ENCODE measurements at regions not wholly inside any gene's neighbourhood (a gene's known extent, or its start where the extent isn't known, plus 50 kb on each side); places are given as distances from the start of the nearest gene placed in this dataset.

DNA sequence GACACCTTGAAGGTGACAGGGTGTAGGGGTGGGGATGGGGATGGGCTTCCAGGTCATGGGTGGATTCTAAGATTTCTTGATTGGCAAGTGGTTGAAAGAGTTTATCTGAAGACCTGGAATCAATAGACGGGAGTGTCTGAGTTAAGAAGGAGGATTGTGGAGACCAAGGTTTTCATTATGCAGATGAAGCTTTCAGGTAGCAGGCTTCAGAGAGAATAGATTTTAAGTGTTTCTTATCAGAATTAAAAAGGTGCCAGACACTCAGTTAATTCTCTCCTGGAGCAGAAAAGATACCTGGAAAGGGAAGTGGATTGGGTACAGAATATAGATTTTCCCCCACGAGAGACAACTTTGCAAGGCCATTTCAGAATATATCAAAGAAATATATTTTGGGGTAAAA, 211.7 kb upstream of the PRICKLE1 start:
- no peak for DNase-seq (ENCODE audit: low read depth, low spot score)

DNA sequence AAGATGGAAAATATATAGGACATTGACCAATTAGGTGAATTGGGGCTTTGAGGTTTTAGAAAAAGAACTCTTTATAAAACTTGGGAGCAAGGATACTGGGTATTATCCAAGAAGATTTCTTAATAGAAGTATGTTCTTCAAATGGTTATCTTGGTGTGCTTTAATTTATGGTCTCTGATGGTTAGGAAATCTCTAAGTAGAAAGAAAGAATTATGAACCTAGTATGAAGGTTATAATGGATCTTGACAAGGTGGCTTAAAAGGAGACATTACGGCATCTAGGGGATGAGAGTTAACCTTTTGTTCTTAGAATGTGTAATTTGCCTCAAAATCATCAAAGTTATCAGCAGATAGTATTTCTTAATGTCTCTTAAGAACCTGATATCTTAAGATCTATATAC, 210.4 kb upstream of the PRICKLE1 start:
- DNase-seq (ENCODE audit: low read depth, low spot score) = no peak

DNA sequence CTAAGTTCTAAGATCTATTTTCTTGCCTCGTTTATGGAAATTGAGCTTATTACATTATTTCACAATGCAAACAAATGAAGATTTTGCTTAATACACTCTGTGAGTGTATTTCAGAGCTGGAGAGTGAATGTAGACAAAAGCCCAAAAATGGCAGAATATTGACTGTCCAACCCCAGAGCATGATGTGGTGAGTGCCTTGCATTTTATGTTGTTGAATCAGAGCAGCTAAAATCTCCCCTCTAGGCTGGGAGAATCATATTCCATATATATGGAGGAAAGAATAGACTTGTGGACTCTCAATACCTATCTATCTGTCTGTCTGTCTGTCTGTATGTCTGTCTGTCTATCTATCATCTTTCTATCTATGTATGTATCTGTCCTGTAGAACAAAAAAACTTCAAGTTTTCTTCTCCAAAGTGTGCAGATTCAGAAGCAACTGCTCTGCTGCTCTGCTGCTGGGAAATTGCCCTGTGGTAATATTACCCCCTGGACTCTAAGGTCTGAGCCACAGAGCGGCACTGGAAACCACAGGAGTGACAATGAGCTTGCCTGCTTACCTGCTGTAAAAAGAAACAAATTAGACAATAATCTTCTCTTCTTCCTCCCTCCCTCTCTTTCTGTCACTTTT, 209.4 kb upstream of the PRICKLE1 start:
- no peak for DNase-seq (ENCODE audit: low read depth, low spot score)

DNA sequence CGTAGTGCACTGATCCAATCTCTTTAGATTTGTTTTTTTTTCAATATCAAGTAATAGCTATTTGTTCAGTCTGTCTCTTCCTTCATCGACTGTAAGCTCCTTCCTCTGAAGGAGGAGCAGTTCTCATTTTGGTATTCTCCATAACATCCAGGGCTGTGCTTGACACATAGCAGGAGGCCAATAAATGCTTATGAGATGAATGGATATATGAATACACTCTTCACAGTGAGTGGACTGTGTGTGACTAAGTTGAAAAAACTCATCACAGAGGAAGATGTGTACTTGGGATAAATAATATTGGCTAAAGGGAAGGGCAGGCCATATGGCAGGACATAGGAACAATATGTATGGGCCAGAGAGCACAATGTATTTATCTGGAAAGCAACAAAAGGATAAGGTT, 205.3 kb upstream of the PRICKLE1 start:
- no peak for DNase-seq (ENCODE audit: low read depth, low spot score)

DNA sequence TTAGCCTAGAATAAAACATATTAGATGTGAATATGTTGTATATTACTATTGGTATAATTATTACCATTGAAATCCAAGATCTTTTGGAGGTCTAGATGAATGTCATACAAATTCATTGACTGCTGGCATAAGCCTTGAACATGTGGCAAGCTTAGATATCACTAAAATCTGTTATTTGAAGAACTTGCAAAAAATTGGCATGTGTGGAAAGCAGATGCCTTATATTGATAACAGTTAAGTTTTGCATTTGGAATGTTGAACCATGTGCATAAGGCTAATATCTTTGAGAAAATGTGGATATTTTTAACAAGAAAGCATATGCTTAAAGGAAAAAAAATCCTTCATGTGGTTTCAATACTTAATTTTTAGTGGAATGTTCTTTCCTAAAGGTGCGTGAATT, 203.6 kb upstream of the PRICKLE1 start:
- no peak for DNase-seq (ENCODE audit: low read depth, low spot score)

DNA sequence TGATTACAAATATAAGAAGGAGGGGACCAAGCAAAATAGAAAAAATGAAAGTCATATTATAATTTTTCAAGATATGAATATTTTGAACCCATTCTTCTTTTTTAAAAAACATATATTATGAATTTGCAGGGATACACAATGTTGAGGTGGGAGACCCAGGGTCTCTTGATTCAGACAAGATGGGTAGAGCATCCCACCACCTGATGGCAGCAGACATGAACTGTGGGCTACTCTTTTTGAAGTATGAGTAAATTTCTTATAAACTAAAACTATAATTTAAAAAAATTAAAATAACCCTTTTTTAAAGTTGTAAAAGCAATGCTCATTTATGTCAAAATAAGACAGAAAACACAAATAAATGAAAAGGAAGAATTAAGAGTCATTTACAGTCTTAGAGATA, 202.7 kb upstream of the PRICKLE1 start:
- no peak for DNase-seq (ENCODE audit: low read depth, low spot score)

DNA sequence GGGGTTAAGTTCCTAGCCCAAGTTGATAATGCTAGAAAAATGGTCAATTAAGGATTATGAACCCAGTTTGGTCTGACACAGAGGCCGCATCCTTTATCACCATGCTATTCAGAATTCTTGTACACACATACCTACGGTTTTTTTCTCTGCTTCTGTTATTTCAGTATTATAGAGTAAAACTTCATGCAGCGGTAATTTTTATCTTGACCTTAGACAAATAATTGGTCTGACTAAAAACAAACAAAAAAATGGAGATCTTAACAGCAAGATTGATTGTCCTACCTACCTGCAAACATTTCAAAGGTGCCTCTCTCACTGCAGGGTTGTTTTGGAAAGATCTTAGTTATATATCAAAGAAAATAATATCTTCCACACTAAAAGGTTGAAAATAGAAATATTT, 201.9 kb upstream of the PRICKLE1 start:
- no peak for DNase-seq (ENCODE audit: low read depth, low spot score)

DNA sequence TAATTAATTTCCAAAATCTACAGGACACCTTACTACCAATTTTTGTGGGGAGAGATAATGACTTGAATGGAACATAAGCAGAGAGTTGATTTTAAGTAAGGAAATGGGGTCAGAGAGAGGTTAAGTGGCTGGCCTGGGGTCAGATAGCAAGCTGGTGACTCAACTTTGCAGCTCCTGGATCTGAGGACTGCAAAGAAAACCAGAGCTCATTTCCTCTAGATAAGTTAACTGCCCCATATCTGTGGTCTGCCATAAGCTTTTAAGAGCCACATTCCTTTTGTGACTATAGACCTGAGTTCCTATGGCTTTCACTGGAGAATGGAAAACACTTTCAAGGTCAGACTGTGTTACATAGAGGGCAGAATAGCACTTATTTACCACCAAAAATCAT, 201.2 kb upstream of the PRICKLE1 start:
- DNase-seq (ENCODE audit: low read depth, low spot score) = no peak

DNA sequence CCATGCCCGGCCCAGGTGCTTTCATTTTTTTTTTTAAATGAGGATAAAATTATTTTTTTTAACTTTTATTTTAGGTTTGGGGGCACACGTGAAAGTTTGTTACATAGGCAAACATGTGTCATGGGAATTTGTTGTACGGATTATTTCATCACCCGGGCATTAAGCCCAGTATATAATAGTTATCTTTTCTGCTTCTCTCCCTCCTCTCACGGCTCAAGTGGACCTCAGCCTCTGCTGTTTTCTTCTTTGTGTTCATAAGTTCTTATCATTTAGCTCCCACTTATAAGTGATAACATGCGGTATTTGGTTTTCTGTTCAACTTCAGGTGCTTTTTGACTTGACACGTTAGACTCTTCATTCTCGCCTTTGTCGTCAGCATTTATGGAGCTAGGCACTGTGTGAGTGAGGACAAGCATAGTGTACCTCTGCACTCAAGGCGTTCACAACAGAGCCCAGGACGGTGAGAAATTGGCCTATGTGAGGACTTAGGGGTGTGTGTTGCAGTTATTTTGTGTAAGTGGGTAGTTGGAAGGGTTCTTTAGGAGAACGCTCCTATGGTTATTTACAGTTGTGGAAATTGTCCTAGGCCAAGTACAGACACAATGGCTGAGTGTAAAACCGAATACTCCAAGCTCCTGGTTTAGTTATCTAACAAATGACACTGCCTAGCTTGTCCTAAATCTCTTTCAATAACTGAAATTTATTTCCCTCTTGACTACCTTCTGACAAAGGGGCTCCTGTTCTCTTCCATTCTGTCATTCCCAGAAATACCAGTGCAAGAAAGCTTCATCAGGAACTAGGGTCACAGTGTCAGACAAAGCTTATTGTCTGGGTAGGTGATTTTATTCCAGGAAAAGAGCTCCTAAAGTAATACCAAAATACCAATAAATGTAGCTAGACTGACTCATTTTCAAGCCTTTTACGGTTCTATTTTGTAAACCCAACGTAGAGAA, 200.5 kb upstream of the PRICKLE1 start:
- DNase-seq (ENCODE audit: low read depth, low spot score) = no peak

DNA sequence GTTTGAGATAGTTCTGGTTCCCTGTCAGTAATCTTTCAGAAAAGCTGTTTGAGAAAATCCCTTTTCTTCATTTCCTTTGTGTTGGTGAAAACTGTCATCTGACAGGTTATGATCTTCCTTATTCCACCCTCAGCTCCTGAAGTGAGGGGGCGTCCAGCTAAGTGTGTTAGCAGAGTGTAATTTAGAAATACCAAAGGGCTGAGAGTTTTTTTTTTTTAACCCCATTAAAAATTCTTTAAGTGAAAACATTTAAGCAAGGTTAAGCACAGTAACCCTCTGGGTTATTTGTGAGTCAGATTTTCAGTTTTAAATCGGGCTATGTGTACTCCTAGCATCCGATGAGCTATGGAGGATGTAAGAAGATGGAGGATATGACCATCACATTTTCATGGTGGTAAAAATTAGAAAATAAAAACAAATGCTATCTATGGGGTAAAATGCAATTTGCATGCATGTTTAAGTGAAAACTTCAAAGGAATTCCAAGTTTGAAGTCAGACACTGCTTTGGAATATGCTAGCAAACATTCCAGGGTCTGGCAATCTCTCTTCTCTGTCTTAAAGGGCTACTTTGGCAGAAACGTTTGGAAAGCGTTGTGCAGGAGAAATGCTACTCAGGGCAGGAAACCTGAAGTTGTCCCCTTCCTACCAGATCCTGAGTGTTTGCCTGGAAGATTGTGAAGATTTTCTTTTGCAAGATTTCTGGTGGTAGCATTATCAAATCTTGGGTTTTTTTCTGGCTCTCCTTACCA, 197.0 kb upstream of the PRICKLE1 start:
- no peak for DNase-seq (ENCODE audit: low read depth, low spot score)

DNA sequence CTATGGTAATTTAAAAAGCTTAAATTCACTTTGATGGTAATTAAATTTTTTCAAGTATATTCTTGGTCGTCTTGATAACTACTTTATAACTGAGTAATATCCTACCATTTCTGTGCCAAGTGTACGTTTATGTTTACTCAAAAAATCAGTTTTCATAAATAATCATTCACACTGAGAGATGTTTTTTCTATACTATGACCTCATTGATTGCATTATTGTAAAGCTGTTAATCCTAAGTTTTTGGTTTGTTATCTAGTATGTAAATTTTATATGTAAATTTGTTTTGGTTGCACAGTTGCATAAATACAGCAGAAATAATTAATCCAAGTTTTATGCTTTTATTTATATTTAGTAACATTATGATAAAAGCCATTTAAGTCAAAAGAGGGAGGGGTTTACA, 196.4 kb upstream of the PRICKLE1 start:
- no peak for DNase-seq (ENCODE audit: low read depth, low spot score)

DNA sequence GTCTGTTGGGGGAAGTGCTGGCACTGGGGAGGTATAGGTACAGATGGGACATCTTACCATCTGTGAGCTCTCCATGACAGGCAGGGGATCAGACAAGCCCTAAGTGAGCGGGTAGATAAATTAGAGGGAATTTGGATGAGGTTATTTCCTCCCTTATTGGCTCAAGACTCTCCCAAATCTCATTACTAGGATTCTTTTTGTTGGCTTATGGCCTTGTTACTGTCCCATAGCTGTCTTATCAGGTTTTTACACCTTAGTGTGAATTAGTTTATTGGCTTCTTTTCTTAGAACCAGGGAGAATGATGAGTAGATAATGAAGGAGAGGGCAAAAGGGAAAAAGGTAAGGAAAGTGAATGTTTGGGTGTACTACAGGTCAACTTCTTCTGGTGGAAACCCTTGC, 191.1 kb upstream of the PRICKLE1 start:
- no peak for DNase-seq (ENCODE audit: low read depth, low spot score)

DNA sequence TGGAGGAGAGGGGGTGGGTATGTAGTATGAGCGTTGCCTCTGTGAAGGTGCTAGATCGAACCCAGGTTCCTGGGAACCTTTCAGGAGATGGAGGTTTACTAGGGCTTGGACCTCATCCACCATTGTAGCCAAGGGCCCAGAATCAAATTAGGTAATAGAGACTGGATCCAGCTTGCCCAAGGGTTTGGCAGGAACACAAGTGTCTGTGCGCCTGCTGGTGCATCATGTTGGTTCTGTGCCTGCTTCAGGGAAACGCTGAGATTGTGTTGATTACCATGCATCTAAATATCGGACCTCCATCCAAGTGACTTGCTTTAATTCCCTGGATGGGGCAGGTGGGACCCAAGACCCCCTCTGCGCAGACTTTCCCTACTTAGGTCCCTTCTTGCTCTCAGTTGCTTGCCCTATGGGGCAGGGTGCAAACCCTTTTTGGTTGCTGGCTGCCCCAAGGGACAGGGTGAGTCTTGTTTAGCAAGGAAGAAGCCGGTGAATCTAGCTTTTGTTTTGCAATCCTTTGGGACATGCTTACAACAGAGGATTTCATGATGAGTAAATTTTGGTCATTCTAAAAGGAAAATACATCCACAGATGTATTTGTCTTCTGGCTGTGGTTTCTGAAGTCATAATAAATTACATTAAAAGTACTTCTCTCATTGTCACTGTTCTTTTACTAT, 189.8 kb upstream of the PRICKLE1 start:
- no peak for DNase-seq (ENCODE audit: low read depth, low spot score)

DNA sequence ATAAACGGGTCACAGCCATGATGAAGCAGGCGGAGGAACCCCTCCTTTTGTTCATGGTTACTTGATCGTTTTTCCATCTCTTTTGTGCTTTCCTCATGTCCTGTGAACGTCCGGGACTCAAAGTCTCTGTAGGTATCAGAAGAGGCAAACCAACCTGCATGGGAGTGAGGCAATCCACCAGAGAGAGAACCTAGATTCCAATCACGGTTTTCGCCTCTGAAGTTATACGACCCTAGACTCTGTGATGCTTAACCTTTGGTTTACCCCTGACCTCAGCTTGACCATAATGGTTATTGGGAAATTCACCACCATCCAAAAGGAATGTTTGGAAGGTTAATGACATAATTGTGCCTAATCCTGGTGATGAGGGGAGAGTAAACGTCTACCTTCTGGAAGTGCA, 186.8 kb upstream of the PRICKLE1 start:
- no peak for DNase-seq (ENCODE audit: low read depth, low spot score)

DNA sequence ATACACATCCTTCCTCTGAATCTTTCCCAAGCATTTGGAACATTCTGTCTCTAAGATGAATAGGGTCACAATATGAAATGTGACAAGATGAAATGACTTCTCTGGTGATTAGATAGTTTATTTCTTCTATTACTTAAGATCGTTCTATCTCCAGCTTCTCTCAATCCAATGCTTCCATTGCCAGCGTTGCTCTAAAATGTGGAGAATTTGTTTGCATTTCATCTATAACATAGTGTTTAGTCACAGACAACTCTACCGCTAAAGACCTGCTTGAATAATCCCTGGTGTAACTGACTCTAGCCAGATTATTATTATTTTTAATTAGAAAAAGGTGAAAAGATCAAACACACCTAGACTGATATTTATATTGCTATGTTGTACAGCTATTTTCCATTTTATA, 184.7 kb upstream of the PRICKLE1 start:
- no peak for DNase-seq (ENCODE audit: low read depth, low spot score)

DNA sequence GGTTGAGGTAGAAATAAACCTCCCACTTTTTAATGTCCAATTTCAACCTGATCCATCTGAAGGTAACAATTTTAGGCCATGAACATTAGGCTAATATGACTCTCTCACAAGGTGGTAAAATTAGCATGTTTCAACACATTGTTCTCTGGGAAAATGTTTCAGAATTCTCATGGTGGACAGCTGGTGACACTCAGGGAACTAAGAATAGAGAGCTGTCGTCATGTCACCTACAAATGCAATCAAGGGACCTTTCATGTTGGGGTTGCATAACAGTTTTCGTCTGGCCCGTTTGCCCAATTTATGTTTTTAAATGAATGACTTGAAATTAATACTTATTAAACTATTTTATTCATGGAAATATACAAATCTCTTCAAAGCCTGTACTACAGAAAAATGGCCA, 180.7 kb upstream of the PRICKLE1 start:
- DNase-seq (ENCODE audit: low read depth, low spot score) = no peak

DNA sequence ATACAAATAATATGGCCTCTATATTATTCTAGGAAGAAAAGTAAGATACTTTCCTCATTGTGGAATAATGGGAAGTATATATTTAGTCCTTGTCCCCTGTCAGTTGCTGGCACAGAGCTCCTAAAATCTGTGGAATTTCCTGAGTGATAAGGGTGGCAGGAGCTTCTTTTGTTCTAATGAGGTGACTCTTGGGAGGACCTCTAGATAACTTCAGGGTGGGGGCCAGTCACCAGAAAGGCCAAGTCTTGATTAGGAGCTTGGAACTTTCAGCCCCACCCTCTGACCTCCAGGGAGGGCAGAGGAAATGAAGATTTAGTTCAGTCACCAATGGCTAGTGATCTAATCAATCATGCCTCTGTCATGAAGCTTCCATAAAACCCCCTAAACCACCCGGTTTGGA, 179.9 kb upstream of the PRICKLE1 start:
- no peak for DNase-seq (ENCODE audit: low read depth, low spot score)

DNA sequence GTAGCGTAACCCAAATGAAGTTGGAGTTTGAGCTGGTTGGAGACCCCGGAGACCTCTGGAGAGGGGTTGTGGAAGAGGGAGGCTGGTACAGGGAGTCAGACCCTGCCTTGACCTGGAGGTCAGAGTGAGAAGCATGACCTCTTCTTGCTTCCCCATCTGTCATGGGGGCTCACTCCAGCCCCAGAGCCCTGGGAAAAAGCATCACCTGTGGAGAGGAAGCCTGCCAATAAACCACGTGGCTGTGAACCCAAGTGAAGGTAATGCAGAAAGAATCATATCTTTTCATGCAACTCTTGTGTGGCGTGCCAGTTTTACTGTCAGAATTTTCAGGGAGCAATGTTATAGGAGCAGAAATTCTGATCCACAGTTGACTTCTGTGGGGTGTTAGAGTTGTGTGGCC, 178.5 kb upstream of the PRICKLE1 start:
- DNase-seq (ENCODE audit: low read depth, low spot score) = no peak

DNA sequence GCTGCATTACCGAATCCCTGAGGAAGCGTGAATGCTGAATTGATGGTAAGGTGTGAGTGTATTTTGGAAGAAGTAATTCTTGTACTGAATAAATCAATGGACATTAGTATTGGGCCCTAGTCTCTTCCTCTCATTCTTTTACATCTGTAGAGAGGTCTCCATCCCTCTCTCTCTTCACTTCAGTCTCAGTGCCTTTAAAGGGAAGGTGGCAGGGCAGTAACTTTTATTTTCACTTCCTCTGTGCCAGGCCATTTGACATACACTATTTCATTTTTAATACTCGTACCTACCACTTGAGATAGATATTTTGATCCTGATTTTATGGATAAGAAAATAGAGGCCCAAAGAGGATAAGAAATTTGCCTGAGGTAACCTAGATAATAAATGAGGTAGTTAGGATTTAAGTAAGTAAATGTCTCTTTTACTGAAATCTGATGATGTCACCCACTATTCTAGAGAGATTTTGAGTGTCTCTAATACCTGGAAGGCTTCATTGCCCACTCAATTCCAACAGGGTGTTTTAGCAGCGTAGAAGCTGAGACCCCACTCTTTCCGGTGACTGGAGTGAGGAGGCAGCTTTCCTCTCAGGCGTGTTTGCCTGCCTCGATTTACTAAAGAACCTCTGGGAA, 177.9 kb upstream of the PRICKLE1 start:
- DNase-seq (ENCODE audit: low read depth, low spot score) = no peak

DNA sequence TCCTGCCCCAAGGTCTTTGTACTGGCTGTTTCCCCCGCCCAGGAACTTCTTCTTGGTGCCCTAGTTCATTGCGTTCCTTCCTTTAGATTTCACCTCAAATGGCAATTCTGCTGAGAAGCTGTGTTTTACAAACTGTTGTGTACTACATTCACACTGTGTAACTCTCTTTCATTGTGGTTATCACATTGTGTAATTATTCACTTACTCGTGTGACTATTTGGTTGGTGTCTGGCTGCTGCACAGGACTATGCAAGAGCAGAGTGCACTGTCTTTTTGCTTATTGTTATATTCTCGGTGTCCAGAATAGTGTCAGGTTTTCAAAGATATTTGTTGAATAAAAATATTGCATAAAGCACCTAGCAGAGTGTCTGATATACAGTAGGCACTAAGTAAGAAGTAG, 177.2 kb upstream of the PRICKLE1 start:
- no peak for DNase-seq (ENCODE audit: low read depth, low spot score)

DNA sequence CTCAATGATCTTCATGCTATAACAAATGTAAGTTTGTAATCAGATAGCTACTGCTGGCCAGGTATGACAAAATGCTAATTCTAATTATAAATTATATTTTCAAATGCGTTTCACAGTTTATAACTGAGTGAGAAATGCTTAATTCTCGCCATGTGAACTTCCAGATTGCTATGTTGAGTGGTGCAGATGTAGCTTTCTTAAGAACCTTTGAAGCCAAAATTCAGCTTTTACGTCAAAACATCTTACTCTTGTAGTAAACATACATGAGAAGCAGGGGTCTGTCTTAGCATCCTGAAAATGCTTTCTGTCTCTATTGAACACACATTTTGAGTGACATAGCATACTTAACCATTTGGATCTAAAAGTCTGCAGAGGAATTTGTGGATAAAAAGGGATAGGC, 176.5 kb upstream of the PRICKLE1 start:
- DNase-seq (ENCODE audit: low read depth, low spot score) = no peak

DNA sequence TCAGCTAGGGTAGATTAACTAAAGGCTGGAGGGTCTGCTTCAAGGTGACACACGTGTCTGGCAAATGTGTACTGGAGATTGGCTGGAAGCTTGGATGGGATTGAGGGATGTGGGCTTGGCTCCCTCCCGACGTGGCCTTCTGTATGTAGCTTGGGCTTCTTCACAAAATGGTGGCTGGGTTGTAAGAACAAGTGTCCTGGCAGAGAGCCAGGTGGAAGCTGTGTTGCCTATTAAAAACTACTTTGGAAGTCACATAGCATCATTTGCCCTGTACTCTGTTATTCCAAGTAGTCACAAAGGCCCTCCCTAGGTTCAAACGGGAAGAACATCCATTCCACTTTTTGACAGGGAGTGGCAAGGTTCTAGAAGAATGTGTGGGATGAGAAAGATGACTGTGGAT, 174.1 kb upstream of the PRICKLE1 start:
- DNase-seq (ENCODE audit: low read depth, low spot score) = no peak
